SK-N-SH (cell line): ENCODE measurements at regions not wholly inside any gene's neighbourhood (a gene's known extent, or its start where the extent isn't known, plus 50 kb on each side); places are given as distances from the start of the nearest gene placed in this dataset.

Source experiments
- CTCF ChIA-PET: fragments of 300-600, 350-600 bp; formaldehyde crosslinking; extraction: SDS; loops from one replicate; lab custom pipeline; 2021; lab: Yijun Ruan, JAX
- POLR2A ChIA-PET: fragments of 350-600 bp; sonication (Branson Sonifier 250); formaldehyde crosslinking; extraction: SDS; loops from one replicate; lab custom pipeline; 2020; ENCODE audit warnings: antibody characterized with exemption, inconsistent platforms; lab: Yijun Ruan, JAX
- DNase-seq: peaks from one replicate; pipeline ENCODE4 v3.0.0; 2012
- H2AFZ ChIP-seq: fragments of 200-600 bp; sonication (generic); 2 replicates; pipeline ENCODE4 v1.8.1; 2016; ENCODE audit warnings: antibody characterized with exemption, mild to moderate bottlenecking, low read depth
- H3F3A ChIP-seq: fragments of 200-600 bp; sonication (generic); replicated peaks from 2 replicates; pipeline ENCODE3; 2016; ENCODE audit warnings: antibody characterized with exemption, mild to moderate bottlenecking; ENCODE audit not compliant: insufficient read depth
- H3K27ac ChIP-seq, 2 experiments: fragments of 200-500 bp in 1 of 2; fragments of 200-600 bp in 1 of 2; sonication (Bioruptor generic) in 1 of 2; sonication (generic), shearing (Covaris generic) in 1 of 2; 2 replicates each; pipeline versions ENCODE4 v1.5.1 to v1.6.1; 2014 to 2016; ENCODE audit warnings: low read depth in 2 of 2, inconsistent platforms in 1 of 2, low read length in 1 of 2, mild to moderate bottlenecking in 1 of 2, mixed read lengths in 1 of 2
- H3K27me3 ChIP-seq: fragments of 200-600 bp; sonication (generic), shearing (Covaris generic); 2 replicates; pipeline ENCODE4 v1.6.1; 2016; ENCODE audit warnings: mixed run types; ENCODE audit not compliant: insufficient read depth
- H3K36me3 ChIP-seq, 2 experiments: fragments of 200-500 bp in 1 of 2; fragments of 200-600 bp in 1 of 2; sonication (Bioruptor generic) in 1 of 2; sonication (generic) in 1 of 2; replicated peaks in 1 of 2; 2 replicates each; pipeline versions ENCODE3 to v1.5.1; 2014 to 2016; ENCODE audit warnings: low read length in 1 of 2, mild to moderate bottlenecking in 1 of 2; ENCODE audit not compliant: insufficient read depth in 2 of 2, control insufficient read depth in 1 of 2
- H3K4me1 ChIP-seq, 2 experiments: fragments of 200-500 bp in 1 of 2; fragments of 200-600 bp in 1 of 2; sonication (Bioruptor generic) in 1 of 2; sonication (generic), shearing (Covaris generic) in 1 of 2; 2 replicates each; pipeline versions ENCODE4 v1.5.1 to v1.6.1; 2014 to 2016; ENCODE audit warnings: low read depth in 1 of 2, low read length in 1 of 2, mixed run types in 1 of 2; ENCODE audit not compliant: insufficient read depth in 2 of 2, control insufficient read depth in 1 of 2
- H3K4me2 ChIP-seq: fragments of 200-600 bp; sonication (generic), shearing (Covaris generic); 2 replicates; pipeline ENCODE4 v1.6.1; 2017; ENCODE audit warnings: mixed run types
- H3K4me3 ChIP-seq, 2 experiments: fragments of 200-500 bp in 1 of 2; fragments of 200-600 bp in 1 of 2; sonication (Bioruptor generic) in 1 of 2; sonication (generic), shearing (Covaris generic) in 1 of 2; 2 replicates each; pipeline versions ENCODE4 v1.5.1 to v1.8.1; 2014 to 2016; ENCODE audit warnings: low read depth in 2 of 2, inconsistent platforms in 1 of 2, low read length in 1 of 2, mild to moderate bottlenecking in 1 of 2, mixed read lengths in 1 of 2, moderate library complexity in 1 of 2
- H3K79me2 ChIP-seq: fragments of 200-600 bp; sonication (generic); 2 replicates; pipeline ENCODE4 v1.8.1; 2017; ENCODE audit warnings: mild to moderate bottlenecking; ENCODE audit not compliant: insufficient read depth
- H3K9ac ChIP-seq: fragments of 200-600 bp; sonication (generic); 2 replicates; pipeline ENCODE4 v1.6.1; 2017; ENCODE audit warnings: mixed run types
- H3K9me2 ChIP-seq: fragments of 200-600 bp; sonication (generic); 2 replicates; pipeline ENCODE4 v1.6.1; 2017; ENCODE audit warnings: mixed run types
- H3K9me3 ChIP-seq: fragments of 200-600 bp; sonication (generic); 2 replicates; pipeline ENCODE4 v1.6.1; 2017; ENCODE audit warnings: mixed run types, mild to moderate bottlenecking, moderate library complexity
- H4K20me1 ChIP-seq: fragments of 200-600 bp; sonication (generic); 2 replicates; pipeline ENCODE4 v1.6.1; 2017; ENCODE audit warnings: mild to moderate bottlenecking, mixed run types; ENCODE audit not compliant: insufficient read depth
- CHD2 ChIP-seq: fragments of 150-350 bp; IDR thresholded peaks from 2 replicates; pipeline ENCODE4 v1.6.1; 2018; ENCODE audit warnings: low read length; ENCODE audit not compliant: partially characterized antibody
- ELF1 ChIP-seq: IDR thresholded peaks from 2 replicates; pipeline ENCODE4 v1.4.0; 2012
- EP300 ChIP-seq, 2 experiments: IDR thresholded peaks; 2 replicates each; pipeline versions ENCODE4 v1.4.0 to v1.6.1; 2012; ENCODE audit warnings: borderline replicate concordance in 1 of 2, low read depth in 1 of 2, low read length in 1 of 2
- EZH2phosphoT487 ChIP-seq: fragments of 200-600 bp; sonication (generic); IDR thresholded peaks from 2 replicates; pipeline ENCODE4 v1.6.1; 2017; ENCODE audit warnings: low read depth, mixed run types, mild to moderate bottlenecking, antibody characterized with exemption, moderate library complexity, borderline replicate concordance
- FOSL2 ChIP-seq: IDR thresholded peaks from 2 replicates; pipeline ENCODE4 v1.4.0; 2012; ENCODE audit warnings: low read depth, mild to moderate bottlenecking, moderate library complexity, borderline replicate concordance
- FOXJ3 ChIP-seq: sonication (generic); formaldehyde crosslinking; IDR thresholded peaks from 2 replicates; pipeline ENCODE4 v1.5.1; 2020; ENCODE audit warnings: mild to moderate bottlenecking, missing genetic modification reagents
- GABPA ChIP-seq: IDR thresholded peaks from 2 replicates; pipeline ENCODE4 v1.4.0; 2012; ENCODE audit warnings: low read depth, mild to moderate bottlenecking
- GATA2 ChIP-seq: sonication (generic); formaldehyde crosslinking; IDR thresholded peaks from 2 replicates; pipeline ENCODE4 v1.5.0; 2020; ENCODE audit warnings: mild to moderate bottlenecking, missing genetic modification reagents
- MEF2A ChIP-seq: IDR thresholded peaks from 2 replicates; pipeline ENCODE4 v1.4.0; 2012; ENCODE audit warnings: low read depth, borderline replicate concordance
- NFIC ChIP-seq: IDR thresholded peaks from 2 replicates; pipeline ENCODE4 v1.4.0; 2012; ENCODE audit warnings: borderline replicate concordance
- NRF1 ChIP-seq: IDR thresholded peaks from 2 replicates; pipeline ENCODE4 v1.6.1; 2012; ENCODE audit warnings: low read depth, mild to moderate bottlenecking, low read length
- RAD21 ChIP-seq: IDR thresholded peaks from 2 replicates; pipeline ENCODE4 v1.6.1; 2012; ENCODE audit warnings: mild to moderate bottlenecking, low read length
- RCOR1 ChIP-seq: fragments of 150-350 bp; IDR thresholded peaks from 2 replicates; pipeline ENCODE4 v1.6.1; 2017; ENCODE audit warnings: antibody characterized with exemption, low read length
- RXRA ChIP-seq: IDR thresholded peaks from 2 replicates; pipeline ENCODE4 v1.4.0; 2012; ENCODE audit warnings: low read depth, mild to moderate bottlenecking, borderline replicate concordance
- SIN3A ChIP-seq: IDR thresholded peaks from 2 replicates; pipeline ENCODE4 v1.6.1; 2012; ENCODE audit warnings: low read depth, mild to moderate bottlenecking, low read length, moderate library complexity, borderline replicate concordance
- SMC3 ChIP-seq: IDR thresholded peaks from 2 replicates; pipeline ENCODE4 v1.6.1; 2012; ENCODE audit warnings: low read depth, low read length, improper control_type of control experiment
- TEAD4 ChIP-seq: IDR thresholded peaks from 2 replicates; pipeline ENCODE4 v1.4.0; 2012; ENCODE audit warnings: mild to moderate bottlenecking, borderline replicate concordance; ENCODE audit not compliant: insufficient read depth
- WGBS: methylation state at CpG from one replicate; pipeline ENCODE4 v1.1.6; 2017; ENCODE audit warnings: low lambda C conversion rate; 5-methylcytosine and 5-hydroxymethylcytosine counted together
- TF ChIP-seq, protein P1 (sequence below): fragments of 150-350 bp; IDR thresholded peaks from 2 replicates; pipeline ENCODE4 v1.6.1; 2016; ENCODE audit warnings: mild to moderate bottlenecking, low read depth, low read length
- TF ChIP-seq, protein P2 (sequence below): IDR thresholded peaks from 2 replicates; pipeline ENCODE4 v1.4.0; 2012; ENCODE audit warnings: low read depth, borderline replicate concordance
- TF ChIP-seq, protein P3 (sequence below): IDR thresholded peaks from 2 replicates; pipeline ENCODE4 v1.4.0; 2012; ENCODE audit warnings: low read depth, borderline replicate concordance
- TF ChIP-seq, protein P4 (sequence below): fragments of 200-600 bp; sonication (generic); IDR thresholded peaks from 2 replicates; pipeline ENCODE4 v1.6.1; 2017; ENCODE audit warnings: antibody characterized with exemption, mild to moderate bottlenecking, moderate library complexity
- TF ChIP-seq, protein P5 (sequence below): IDR thresholded peaks from 2 replicates; pipeline ENCODE4; 2012
- TF ChIP-seq, protein P6 (sequence below): IDR thresholded peaks from 2 replicates; pipeline ENCODE4 v1.4.0; 2012; ENCODE audit warnings: low read depth

DNA sequence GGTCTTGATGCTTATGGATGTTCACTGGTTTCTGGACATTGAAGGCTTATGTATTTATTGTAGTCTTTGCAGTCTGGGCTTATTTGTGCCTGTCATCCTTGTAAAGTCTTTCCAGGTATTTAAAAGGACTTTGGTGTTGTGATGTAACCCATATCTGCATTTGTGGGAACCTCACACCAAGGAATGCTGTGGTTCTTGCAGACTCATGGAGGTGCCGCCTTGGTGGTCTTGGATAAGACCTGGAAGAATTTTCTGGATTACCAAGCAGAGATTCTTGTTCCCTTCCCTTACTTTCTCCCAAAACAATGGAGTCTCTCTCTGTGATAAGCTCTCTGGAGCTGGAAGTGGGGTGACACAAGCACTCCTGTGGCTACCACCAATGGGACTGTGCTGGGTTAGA lies 363.5 kb upstream of the NECTIN3 start:
- DNase-seq, result no peak
- H3K9ac ChIP-seq, result no peak overlapping the region
- no peak overlapping the region for H2AFZ ChIP-seq
- H3K9me3 ChIP-seq, result no peaks in the 10 kb centered on the region
- TF ChIP-seq, protein P1, sequence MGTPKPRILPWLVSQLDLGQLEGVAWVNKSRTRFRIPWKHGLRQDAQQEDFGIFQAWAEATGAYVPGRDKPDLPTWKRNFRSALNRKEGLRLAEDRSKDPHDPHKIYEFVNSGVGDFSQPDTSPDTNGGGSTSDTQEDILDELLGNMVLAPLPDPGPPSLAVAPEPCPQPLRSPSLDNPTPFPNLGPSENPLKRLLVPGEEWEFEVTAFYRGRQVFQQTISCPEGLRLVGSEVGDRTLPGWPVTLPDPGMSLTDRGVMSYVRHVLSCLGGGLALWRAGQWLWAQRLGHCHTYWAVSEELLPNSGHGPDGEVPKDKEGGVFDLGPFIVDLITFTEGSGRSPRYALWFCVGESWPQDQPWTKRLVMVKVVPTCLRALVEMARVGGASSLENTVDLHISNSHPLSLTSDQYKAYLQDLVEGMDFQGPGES, result no peak
- TF ChIP-seq, protein P2, sequence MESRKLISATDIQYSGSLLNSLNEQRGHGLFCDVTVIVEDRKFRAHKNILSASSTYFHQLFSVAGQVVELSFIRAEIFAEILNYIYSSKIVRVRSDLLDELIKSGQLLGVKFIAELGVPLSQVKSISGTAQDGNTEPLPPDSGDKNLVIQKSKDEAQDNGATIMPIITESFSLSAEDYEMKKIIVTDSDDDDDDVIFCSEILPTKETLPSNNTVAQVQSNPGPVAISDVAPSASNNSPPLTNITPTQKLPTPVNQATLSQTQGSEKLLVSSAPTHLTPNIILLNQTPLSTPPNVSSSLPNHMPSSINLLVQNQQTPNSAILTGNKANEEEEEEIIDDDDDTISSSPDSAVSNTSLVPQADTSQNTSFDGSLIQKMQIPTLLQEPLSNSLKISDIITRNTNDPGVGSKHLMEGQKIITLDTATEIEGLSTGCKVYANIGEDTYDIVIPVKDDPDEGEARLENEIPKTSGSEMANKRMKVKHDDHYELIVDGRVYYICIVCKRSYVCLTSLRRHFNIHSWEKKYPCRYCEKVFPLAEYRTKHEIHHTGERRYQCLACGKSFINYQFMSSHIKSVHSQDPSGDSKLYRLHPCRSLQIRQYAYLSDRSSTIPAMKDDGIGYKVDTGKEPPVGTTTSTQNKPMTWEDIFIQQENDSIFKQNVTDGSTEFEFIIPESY, result no peak
- TF ChIP-seq RXRA, result no peak
- no peak for TF ChIP-seq TEAD4
- TF ChIP-seq GATA2, result no peak
- TF ChIP-seq SIN3A, result no peak
- no peak for TF ChIP-seq EZH2phosphoT487
- TF ChIP-seq, protein P3, sequence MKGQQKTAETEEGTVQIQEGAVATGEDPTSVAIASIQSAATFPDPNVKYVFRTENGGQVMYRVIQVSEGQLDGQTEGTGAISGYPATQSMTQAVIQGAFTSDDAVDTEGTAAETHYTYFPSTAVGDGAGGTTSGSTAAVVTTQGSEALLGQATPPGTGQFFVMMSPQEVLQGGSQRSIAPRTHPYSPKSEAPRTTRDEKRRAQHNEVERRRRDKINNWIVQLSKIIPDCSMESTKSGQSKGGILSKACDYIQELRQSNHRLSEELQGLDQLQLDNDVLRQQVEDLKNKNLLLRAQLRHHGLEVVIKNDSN, result no peak
- no peak for TF ChIP-seq ELF1
- TF ChIP-seq SMC3, result no peak
- TF ChIP-seq CHD2, result no peak
- TF ChIP-seq, all 33 proteins: peak for 0
- Histone ChIP-seq H4K20me1 (no peaks in the 10 kb centered on the region), H3K4me2 (no peak overlapping the region), H3K79me2 (no peaks in the 10 kb centered on the region), H3K4me3 (no peak overlapping the region), H3F3A (no peaks in the 10 kb centered on the region), H3K9me2 (no peaks in the 10 kb centered on the region), H3K4me1 (no peaks in the 10 kb centered on the region), H3K27me3 (no peaks in the 10 kb centered on the region), H3K36me3 (no peaks in the 10 kb centered on the region), H3K27ac (no peak overlapping the region)
- POLR2A ChIA-PET, result no interaction called here
- CTCF ChIA-PET, result no interaction called here
- 100% methylated on average over 1 of the region's 1 CpG for WGBS

DNA sequence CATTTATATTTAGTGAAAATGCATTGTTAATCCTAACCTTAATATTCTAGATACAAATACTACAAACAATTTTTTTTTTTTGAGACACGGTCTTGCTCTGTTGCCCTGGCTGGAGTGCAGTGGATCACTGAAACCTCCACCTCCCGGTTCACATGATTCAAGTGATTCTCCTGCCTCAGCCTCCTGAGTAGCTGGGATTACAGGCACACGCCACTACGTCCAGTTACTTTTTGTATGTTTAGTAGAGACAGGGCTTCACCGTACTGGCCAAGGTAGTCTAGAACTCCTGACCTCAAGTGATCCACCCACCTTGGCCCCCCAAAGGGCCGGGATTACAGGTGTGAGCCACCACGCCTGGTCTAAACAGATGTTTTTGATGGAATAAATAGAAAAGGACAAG lies 361.5 kb upstream of the NECTIN3 start:
- ChIA-PET POLR2A (no interaction called here), CTCF (no interaction called here)
- whole genome bisulfite sequencing, result 85% methylated on average over 7 of the region's 7 CpGs
- DNase-seq, result no peak
- Histone ChIP-seq H2AFZ (no peak overlapping the region), H3K9me2 (no peaks in the 10 kb centered on the region), H3K36me3 (no peaks in the 10 kb centered on the region), H3K27ac (no peak overlapping the region), H3K9ac (no peak overlapping the region), H4K20me1 (no peaks in the 10 kb centered on the region), H3F3A (no peaks in the 10 kb centered on the region), H3K4me2 (no peak overlapping the region), H3K9me3 (no peaks in the 10 kb centered on the region), H3K79me2 (no peaks in the 10 kb centered on the region), H3K27me3 (no peaks in the 10 kb centered on the region), H3K4me1 (no peaks in the 10 kb centered on the region), H3K4me3 (no peak overlapping the region)
- TF ChIP-seq RXRA, result no peak
- TF ChIP-seq, protein P4, sequence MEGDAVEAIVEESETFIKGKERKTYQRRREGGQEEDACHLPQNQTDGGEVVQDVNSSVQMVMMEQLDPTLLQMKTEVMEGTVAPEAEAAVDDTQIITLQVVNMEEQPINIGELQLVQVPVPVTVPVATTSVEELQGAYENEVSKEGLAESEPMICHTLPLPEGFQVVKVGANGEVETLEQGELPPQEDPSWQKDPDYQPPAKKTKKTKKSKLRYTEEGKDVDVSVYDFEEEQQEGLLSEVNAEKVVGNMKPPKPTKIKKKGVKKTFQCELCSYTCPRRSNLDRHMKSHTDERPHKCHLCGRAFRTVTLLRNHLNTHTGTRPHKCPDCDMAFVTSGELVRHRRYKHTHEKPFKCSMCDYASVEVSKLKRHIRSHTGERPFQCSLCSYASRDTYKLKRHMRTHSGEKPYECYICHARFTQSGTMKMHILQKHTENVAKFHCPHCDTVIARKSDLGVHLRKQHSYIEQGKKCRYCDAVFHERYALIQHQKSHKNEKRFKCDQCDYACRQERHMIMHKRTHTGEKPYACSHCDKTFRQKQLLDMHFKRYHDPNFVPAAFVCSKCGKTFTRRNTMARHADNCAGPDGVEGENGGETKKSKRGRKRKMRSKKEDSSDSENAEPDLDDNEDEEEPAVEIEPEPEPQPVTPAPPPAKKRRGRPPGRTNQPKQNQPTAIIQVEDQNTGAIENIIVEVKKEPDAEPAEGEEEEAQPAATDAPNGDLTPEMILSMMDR, result no peak
- TF ChIP-seq FOXJ3 (CRISPR knock-in tag), result no peak
- TF ChIP-seq RCOR1, result no peak
- no peak for TF ChIP-seq GATA2
- no peak for TF ChIP-seq TEAD4
- TF ChIP-seq FOSL2, result no peak
- TF ChIP-seq, protein P5, sequence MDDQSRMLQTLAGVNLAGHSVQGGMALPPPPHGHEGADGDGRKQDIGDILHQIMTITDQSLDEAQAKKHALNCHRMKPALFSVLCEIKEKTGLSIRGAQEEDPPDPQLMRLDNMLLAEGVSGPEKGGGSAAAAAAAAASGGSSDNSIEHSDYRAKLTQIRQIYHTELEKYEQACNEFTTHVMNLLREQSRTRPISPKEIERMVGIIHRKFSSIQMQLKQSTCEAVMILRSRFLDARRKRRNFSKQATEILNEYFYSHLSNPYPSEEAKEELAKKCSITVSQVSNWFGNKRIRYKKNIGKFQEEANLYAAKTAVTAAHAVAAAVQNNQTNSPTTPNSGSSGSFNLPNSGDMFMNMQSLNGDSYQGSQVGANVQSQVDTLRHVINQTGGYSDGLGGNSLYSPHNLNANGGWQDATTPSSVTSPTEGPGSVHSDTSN, result no peak
- TF ChIP-seq NRF1, result no peak
- TF ChIP-seq MEF2A, result no peak
- TF ChIP-seq, protein P6, sequence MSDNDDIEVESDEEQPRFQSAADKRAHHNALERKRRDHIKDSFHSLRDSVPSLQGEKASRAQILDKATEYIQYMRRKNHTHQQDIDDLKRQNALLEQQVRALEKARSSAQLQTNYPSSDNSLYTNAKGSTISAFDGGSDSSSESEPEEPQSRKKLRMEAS, result no peak
- TF ChIP-seq EP300 (IDR thresholded peaks at IDR 0.05; ENCODE audit: borderline replicate concordance in 1 of 2, low read depth in 1 of 2, low read length in 1 of 2), result no peak
- TF ChIP-seq GABPA, result no peak
- TF ChIP-seq RAD21, result no peak
- no peak for TF ChIP-seq NFIC
